C4-2B (cell line): ENCODE measurements at regions not wholly inside any gene's neighbourhood (a gene's known extent, or its start where the extent isn't known, plus 50 kb on each side); places are given as distances from the start of the nearest gene placed in this dataset.

Experiments used
- CTCF ChIP-seq: fragments of 450-650 bp; conservative IDR thresholded peaks from 2 replicates; pipeline ENCODE4 v1.5.1; 2017; ENCODE audit warnings: mild to moderate bottlenecking
- ZFX ChIP-seq: fragments of 450-650 bp; IDR thresholded peaks from 2 replicates; pipeline ENCODE4 v1.6.1; 2017

GRCh38 chr6:133079901-133080300 lies 161.3 kb upstream of the EYA4 start:
- TF ChIP-seq CTCF (no peak), ZFX (no peak)
